HG02885 (cell line): ENCODE measurements at regions not wholly inside any gene's neighbourhood (a gene's known extent, or its start where the extent isn't known, plus 50 kb on each side); places are given as distances from the start of the nearest gene placed in this dataset.
"Not testable (repeated sequence)": the region's sequence is repeated elsewhere in the genome, so short reads cannot be mapped to it uniquely, and the experiment has no call there.

Experiments
- ATAC-seq: cut with Tn5 transposase; IDR thresholded peaks from one replicate; pipeline ENCODE4 v1.9.1; 2021; ENCODE audit warnings: mild to moderate bottlenecking; ENCODE audit not compliant: unreplicated experiment, poor library complexity

GRCh38 chr3:110494728-110495127 lies 576.9 kb upstream of the NECTIN3 start:
- ATAC-seq, result no peak

- no peak for ATAC-seq
These were observed 576.3 kb upstream of the NECTIN3 start for GRCh38 chr3:110495201-110495927.

GRCh38 chr3:110504401-110504800 lies 567.2 kb upstream of the NECTIN3 start:
- no peak for ATAC-seq

- ATAC-seq, result no peak
These were observed 566.7 kb upstream of the NECTIN3 start for GRCh38 chr3:110504901-110505300.

GRCh38 chr3:110506890-110507289 lies 564.7 kb upstream of the NECTIN3 start:
- ATAC-seq, result no peak

GRCh38 chr3:110507570-110507969 lies 564.0 kb upstream of the NECTIN3 start:
- ATAC-seq, result not testable (repeated sequence)

- ATAC-seq, result no peak
These were observed 558.7 kb upstream of the NECTIN3 start for GRCh38 chr3:110512961-110513360.

- ATAC-seq, result no peak
These were observed 553.6 kb upstream of the NECTIN3 start for GRCh38 chr3:110518031-110518430.

- ATAC-seq, result no peak
These were observed 552.5 kb upstream of the NECTIN3 start for GRCh38 chr3:110519071-110519470.

GRCh38 chr3:110521019-110521418 lies 550.6 kb upstream of the NECTIN3 start:
- no peak for ATAC-seq

- ATAC-seq, result not testable (repeated sequence)
These were observed 546.0 kb upstream of the NECTIN3 start for GRCh38 chr3:110525558-110526064.

- no peak for ATAC-seq
These were observed 544.6 kb upstream of the NECTIN3 start for GRCh38 chr3:110526777-110527727.

GRCh38 chr3:110528305-110529121 lies 543.1 kb upstream of the NECTIN3 start:
- no peak for ATAC-seq

GRCh38 chr3:110530902-110531301 lies 540.7 kb upstream of the NECTIN3 start:
- ATAC-seq, result no peak

- ATAC-seq, result no peak
These were observed 538.5 kb upstream of the NECTIN3 start for GRCh38 chr3:110533089-110533488.

GRCh38 chr3:110542552-110543150 lies 529.0 kb upstream of the NECTIN3 start:
- ATAC-seq, result no peak

GRCh38 chr3:110544730-110545129 lies 526.9 kb upstream of the NECTIN3 start:
- ATAC-seq, result no peak

GRCh38 chr3:110550511-110550910 lies 521.1 kb upstream of the NECTIN3 start:
- no peak for ATAC-seq

GRCh38 chr3:110562621-110563020 lies 509.0 kb upstream of the NECTIN3 start:
- ATAC-seq, result no peak

- ATAC-seq, result no peak
These were observed 506.9 kb upstream of the NECTIN3 start for GRCh38 chr3:110564674-110565073.
